ENCODE measurements at regions not wholly inside any gene's neighbourhood (a gene's known extent, or its start where the extent isn't known, plus 50 kb on each side); places are given as distances from the start of the nearest gene placed in this dataset.

GRCh38 chr3:144415492-144415891 lies 443.9 kb downstream of the DIPK2A start:
- Histone ChIP-seq H3K27ac (ENCODE audit: low read depth, low read length) (no peak overlapping the region), H4K20me1 (ENCODE audit: control insufficient read depth, insufficient read depth, low read depth, low read length) (no peaks in the 10 kb centered on the region), H3K27me3 (ENCODE audit: control insufficient read depth, low read length) (no peaks in the 10 kb centered on the region), H3K4me1 (ENCODE audit: control insufficient read depth, low read length) (no peaks in the 10 kb centered on the region), H3K79me2 (ENCODE audit: control insufficient read depth, low read length) (no peaks in the 10 kb centered on the region), H3K36me3 (ENCODE audit: control insufficient read depth, low read length) (no peaks in the 10 kb centered on the region), H3F3A (ENCODE audit: control insufficient read depth, insufficient read depth) (no peaks in the 10 kb centered on the region), H3K4me3 (ENCODE audit: low read length) (no peak overlapping the region), H3K9me2 (replicated peaks; ENCODE audit: control insufficient read depth, low read length) (no peaks in the 10 kb centered on the region), H3K4me2 (ENCODE audit: low read length) (no peak overlapping the region), H3K9me3 (ENCODE audit: control insufficient read depth, insufficient read depth, low read length) (no peaks in the 10 kb centered on the region)
- TF ChIP-seq EZH2phosphoT487 (IDR thresholded peaks at IDR 0.05; ENCODE audit: borderline replicate concordance, low read length), result no peak
- TF ChIP-seq, protein P1, sequence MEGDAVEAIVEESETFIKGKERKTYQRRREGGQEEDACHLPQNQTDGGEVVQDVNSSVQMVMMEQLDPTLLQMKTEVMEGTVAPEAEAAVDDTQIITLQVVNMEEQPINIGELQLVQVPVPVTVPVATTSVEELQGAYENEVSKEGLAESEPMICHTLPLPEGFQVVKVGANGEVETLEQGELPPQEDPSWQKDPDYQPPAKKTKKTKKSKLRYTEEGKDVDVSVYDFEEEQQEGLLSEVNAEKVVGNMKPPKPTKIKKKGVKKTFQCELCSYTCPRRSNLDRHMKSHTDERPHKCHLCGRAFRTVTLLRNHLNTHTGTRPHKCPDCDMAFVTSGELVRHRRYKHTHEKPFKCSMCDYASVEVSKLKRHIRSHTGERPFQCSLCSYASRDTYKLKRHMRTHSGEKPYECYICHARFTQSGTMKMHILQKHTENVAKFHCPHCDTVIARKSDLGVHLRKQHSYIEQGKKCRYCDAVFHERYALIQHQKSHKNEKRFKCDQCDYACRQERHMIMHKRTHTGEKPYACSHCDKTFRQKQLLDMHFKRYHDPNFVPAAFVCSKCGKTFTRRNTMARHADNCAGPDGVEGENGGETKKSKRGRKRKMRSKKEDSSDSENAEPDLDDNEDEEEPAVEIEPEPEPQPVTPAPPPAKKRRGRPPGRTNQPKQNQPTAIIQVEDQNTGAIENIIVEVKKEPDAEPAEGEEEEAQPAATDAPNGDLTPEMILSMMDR (IDR thresholded peaks at IDR 0.05; ENCODE audit: low read depth, low read length, poor library complexity, severe bottlenecking), result no peak

- no peaks in the 10 kb centered on the region for H3K9me2 ChIP-seq (replicated peaks; ENCODE audit: control insufficient read depth, low read length)
- no peaks in the 10 kb centered on the region for H3K27me3 ChIP-seq (ENCODE audit: control insufficient read depth, low read length)
- H3K4me3 ChIP-seq (ENCODE audit: low read length), result no peak overlapping the region
- H3K4me1 ChIP-seq (ENCODE audit: control insufficient read depth, low read length), result no peaks in the 10 kb centered on the region
- H3K79me2 ChIP-seq (ENCODE audit: control insufficient read depth, low read length), result no peaks in the 10 kb centered on the region
- H3F3A ChIP-seq (ENCODE audit: control insufficient read depth, insufficient read depth), result no peaks in the 10 kb centered on the region
- H4K20me1 ChIP-seq (ENCODE audit: control insufficient read depth, insufficient read depth, low read depth, low read length), result no peaks in the 10 kb centered on the region
- no peaks in the 10 kb centered on the region for H3K9me3 ChIP-seq (ENCODE audit: control insufficient read depth, insufficient read depth, low read length)
- no peak overlapping the region for H3K4me2 ChIP-seq (ENCODE audit: low read length)
- no peak overlapping the region for H3K27ac ChIP-seq (ENCODE audit: low read depth, low read length)
- no peaks in the 10 kb centered on the region for H3K36me3 ChIP-seq (ENCODE audit: control insufficient read depth, low read length)
- no peak for TF ChIP-seq EZH2phosphoT487 (IDR thresholded peaks at IDR 0.05; ENCODE audit: borderline replicate concordance, low read length)
- TF ChIP-seq, protein P1 (IDR thresholded peaks at IDR 0.05; ENCODE audit: low read depth, low read length, poor library complexity, severe bottlenecking), result no peak
These were observed 453.0 kb downstream of the DIPK2A start for GRCh38 chr3:144424606-144425005.

DNA sequence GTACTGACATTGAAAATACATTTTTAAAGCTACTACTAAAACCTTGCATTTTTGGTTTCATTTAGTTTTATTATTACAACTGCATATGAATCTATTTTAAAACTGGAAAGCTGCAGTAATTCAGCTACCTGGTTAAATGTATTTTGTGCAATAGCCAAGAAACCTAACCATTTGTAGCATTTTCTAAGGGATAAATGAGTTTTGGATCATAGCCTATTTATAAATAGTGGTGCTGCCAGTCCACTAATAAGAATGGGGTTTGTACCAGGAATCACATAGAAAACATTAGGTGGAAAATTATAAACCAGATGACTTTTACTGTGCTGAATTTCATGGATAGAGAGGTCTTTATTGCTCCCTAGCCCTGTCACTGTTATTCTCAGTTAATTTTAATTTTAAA lies 454.7 kb downstream of the DIPK2A start:
- Histone ChIP-seq H4K20me1 (ENCODE audit: control insufficient read depth, insufficient read depth, low read depth, low read length) (no peaks in the 10 kb centered on the region), H3K4me2 (ENCODE audit: low read length) (no peak overlapping the region), H3K9me2 (replicated peaks; ENCODE audit: control insufficient read depth, low read length) (no peaks in the 10 kb centered on the region), H3K4me3 (ENCODE audit: low read length) (no peak overlapping the region), H3K4me1 (ENCODE audit: control insufficient read depth, low read length) (no peaks in the 10 kb centered on the region), H3K36me3 (ENCODE audit: control insufficient read depth, low read length) (no peaks in the 10 kb centered on the region), H3K27me3 (ENCODE audit: control insufficient read depth, low read length) (no peaks in the 10 kb centered on the region), H3K9me3 (ENCODE audit: control insufficient read depth, insufficient read depth, low read length) (no peaks in the 10 kb centered on the region), H3K79me2 (ENCODE audit: control insufficient read depth, low read length) (no peaks in the 10 kb centered on the region), H3F3A (ENCODE audit: control insufficient read depth, insufficient read depth) (no peaks in the 10 kb centered on the region), H3K27ac (ENCODE audit: low read depth, low read length) (no peak overlapping the region)
- TF ChIP-seq, protein P1 (IDR thresholded peaks at IDR 0.05; ENCODE audit: low read depth, low read length, poor library complexity, severe bottlenecking), result no peak
- TF ChIP-seq EZH2phosphoT487 (IDR thresholded peaks at IDR 0.05; ENCODE audit: borderline replicate concordance, low read length), result no peak

- H3K9me3 ChIP-seq (ENCODE audit: control insufficient read depth, insufficient read depth, low read length), result no peaks in the 10 kb centered on the region
- no peaks in the 10 kb centered on the region for H3K36me3 ChIP-seq (ENCODE audit: control insufficient read depth, low read length)
- H3F3A ChIP-seq (ENCODE audit: control insufficient read depth, insufficient read depth), result no peaks in the 10 kb centered on the region
- no peaks in the 10 kb centered on the region for H4K20me1 ChIP-seq (ENCODE audit: control insufficient read depth, insufficient read depth, low read depth, low read length)
- no peaks in the 10 kb centered on the region for H3K9me2 ChIP-seq (replicated peaks; ENCODE audit: control insufficient read depth, low read length)
- TF ChIP-seq, protein P1 (IDR thresholded peaks at IDR 0.05; ENCODE audit: low read depth, low read length, poor library complexity, severe bottlenecking), result no peak
- TF ChIP-seq EZH2phosphoT487 (IDR thresholded peaks at IDR 0.05; ENCODE audit: borderline replicate concordance, low read length), result no peak
- H3K4me3 ChIP-seq (ENCODE audit: low read length), result no peak overlapping the region
- no peaks in the 10 kb centered on the region for H3K4me1 ChIP-seq (ENCODE audit: control insufficient read depth, low read length)
- H3K4me2 ChIP-seq (ENCODE audit: low read length), result no peak overlapping the region
- H3K27me3 ChIP-seq (ENCODE audit: control insufficient read depth, low read length), result no peaks in the 10 kb centered on the region
- no peak overlapping the region for H3K27ac ChIP-seq (ENCODE audit: low read depth, low read length)
- no peaks in the 10 kb centered on the region for H3K79me2 ChIP-seq (ENCODE audit: control insufficient read depth, low read length)
These were observed 455.3 kb downstream of the DIPK2A start for GRCh38 chr3:144426967-144427366.

All from DOHH2 (cell line).